ENCODE measurements at regions not wholly inside any gene's neighbourhood (a gene's known extent, or its start where the extent isn't known, plus 50 kb on each side); places are given as distances from the start of the nearest gene placed in this dataset.

- Histone ChIP-seq H3K36me3 (no peaks in the 10 kb centered on the region), H3K4me3 (no peak overlapping the region), H3K9me3 (no peaks in the 10 kb centered on the region), H3K4me1 (no peaks in the 10 kb centered on the region), H3K27me3 (no peaks in the 10 kb centered on the region), H3K27ac (no peak overlapping the region)
- no peak for DNase-seq
- TF ChIP-seq POLR2A (IDR thresholded peaks at IDR 0.05) (no peak), CTCF (IDR thresholded peaks at IDR 0.05) (no peak), POLR2AphosphoS5 (IDR thresholded peaks at IDR 0.05) (no peak), EP300 (IDR thresholded peaks at IDR 0.05; ENCODE audit: low read depth) (no peak)
- in situ Hi-C loops (cut with MboI; ENCODE audit: low pct_ligation_motif_present in 1 of 4, low pct_unique_long_range_greater_than_20kb in 1 of 4, low sequenced_read_pairs in 3 of 4) (no loop called here), intact Hi-C loops (cut with DNase I; ENCODE audit: low total_unique reads) (no loop called here)
- WGBS, 2 donors (ENCODE audit: low coverage in 1 of 2): 73 to 86% methylated on average over 1 of the region's 1 CpG
Observed at GRCh38 chr13:89843621-89844020, 1503.9 kb upstream of the MIR17HG start.

- 35 to 36% methylated on average over 3 of the region's 3 CpGs for WGBS, 2 donors (ENCODE audit: low coverage in 1 of 2)
- TF ChIP-seq EP300 (IDR thresholded peaks at IDR 0.05; ENCODE audit: low read depth) (no peak), CTCF (IDR thresholded peaks at IDR 0.05) (no peak), POLR2AphosphoS5 (IDR thresholded peaks at IDR 0.05) (no peak), POLR2A (IDR thresholded peaks at IDR 0.05) (no peak)
- no peak for DNase-seq
- intact Hi-C loops (cut with DNase I; ENCODE audit: low total_unique reads) (no loop called here), in situ Hi-C loops (cut with MboI; ENCODE audit: low pct_ligation_motif_present in 1 of 4, low pct_unique_long_range_greater_than_20kb in 1 of 4, low sequenced_read_pairs in 3 of 4) (no loop called here)
- H3K27me3 ChIP-seq: no peaks in the 10 kb centered on the region
- H3K27ac ChIP-seq: no peak overlapping the region
- no peaks in the 10 kb centered on the region for H3K36me3 ChIP-seq
- H3K4me1 ChIP-seq: no peaks in the 10 kb centered on the region
- H3K4me3 ChIP-seq: no peak overlapping the region
- H3K9me3 ChIP-seq: no peaks in the 10 kb centered on the region
Observed at GRCh38 chr13:89845874-89846273, 1501.6 kb upstream of the MIR17HG start.

- H3K9me3 ChIP-seq: no peaks in the 10 kb centered on the region
- no peak overlapping the region for H3K27ac ChIP-seq
- in situ Hi-C loops (cut with MboI; ENCODE audit: low pct_ligation_motif_present in 1 of 4, low pct_unique_long_range_greater_than_20kb in 1 of 4, low sequenced_read_pairs in 3 of 4): no loop called here
- no peaks in the 10 kb centered on the region for H3K36me3 ChIP-seq
- H3K4me1 ChIP-seq: no peaks in the 10 kb centered on the region
- no peak for DNase-seq
- H3K4me3 ChIP-seq: no peak overlapping the region
- intact Hi-C loops (cut with DNase I; ENCODE audit: low total_unique reads): no loop called here
- no peaks in the 10 kb centered on the region for H3K27me3 ChIP-seq
- WGBS, 2 donors (ENCODE audit: low coverage in 1 of 2): 68 to 69% methylated on average over 4 of the region's 4 CpGs
- TF ChIP-seq EP300 (IDR thresholded peaks at IDR 0.05; ENCODE audit: low read depth) (no peak), POLR2A (IDR thresholded peaks at IDR 0.05) (no peak), POLR2AphosphoS5 (IDR thresholded peaks at IDR 0.05) (no peak), CTCF (IDR thresholded peaks at IDR 0.05) (no peak)
Observed at GRCh38 chr13:89846926-89847585, 1500.4 kb upstream of the MIR17HG start.

- in situ Hi-C loops (cut with MboI; ENCODE audit: low pct_ligation_motif_present in 1 of 4, low pct_unique_long_range_greater_than_20kb in 1 of 4, low sequenced_read_pairs in 3 of 4) (no loop called here), intact Hi-C loops (cut with DNase I; ENCODE audit: low total_unique reads) (no loop called here)
- H3K4me3 ChIP-seq: no peak overlapping the region
- H3K36me3 ChIP-seq: no peaks in the 10 kb centered on the region
- H3K27ac ChIP-seq: no peak overlapping the region
- no peaks in the 10 kb centered on the region for H3K4me1 ChIP-seq
- no peak for TF ChIP-seq POLR2AphosphoS5 (IDR thresholded peaks at IDR 0.05)
- no peak for TF ChIP-seq CTCF (IDR thresholded peaks at IDR 0.05)
- TF ChIP-seq EP300 (IDR thresholded peaks at IDR 0.05; ENCODE audit: low read depth): no peak
- TF ChIP-seq POLR2A (IDR thresholded peaks at IDR 0.05): no peak
- no peaks in the 10 kb centered on the region for H3K27me3 ChIP-seq
- no peaks in the 10 kb centered on the region for H3K9me3 ChIP-seq
- no peak for DNase-seq
Observed at GRCh38 chr13:89852570-89852969, 1494.9 kb upstream of the MIR17HG start.
